Peyer's patch (tissue), 4 donors: ENCODE measurements at regions not wholly inside any gene's neighbourhood (a gene's known extent, or its start where the extent isn't known, plus 50 kb on each side); places are given as distances from the start of the nearest gene placed in this dataset.

Experiments used
- DNase-seq, 3 donors: peaks; one replicate each; pipeline ENCODE4 v3.0.0-alpha.2; 2017 to 2019
- H3K27ac ChIP-seq, 4 donors: fragments of 200-600 bp; sonication (generic); one replicate each; pipeline ENCODE4 v1.5.1; 2016 to 2019
- H3K27me3 ChIP-seq, 2 donors: fragments of 200-600 bp; sonication (generic); one replicate each; pipeline ENCODE4 v1.5.1; 2019
- H3K36me3 ChIP-seq, 3 donors: fragments of 200-600 bp; sonication (generic); one replicate each; pipeline ENCODE4 v1.5.1; 2016 to 2019
- H3K4me1 ChIP-seq, 4 donors: fragments of 200-600 bp; sonication (generic); one replicate each; pipeline ENCODE4 v1.5.1; 2016 to 2019
- H3K4me3 ChIP-seq, 4 donors: fragments of 200-600 bp; sonication (generic); 1 replicate in 3 of 4; 2 replicates in 1 of 4; pipeline ENCODE4 v1.5.1; 2016 to 2019; ENCODE audit warnings: mild to moderate bottlenecking in 1 of 4
- H3K9me3 ChIP-seq, 4 donors: fragments of 200-600 bp; sonication (generic); one replicate each; pipeline ENCODE4 v1.5.1; 2016 to 2019; ENCODE audit warnings: mild to moderate bottlenecking in 1 of 4
- POLR2A ChIP-seq, 2 donors: fragments of 450-650 bp; IDR thresholded peaks; one replicate each; pipeline ENCODE4 v1.5.1; 2017; ENCODE audit warnings: antibody characterized with exemption in 2 of 2, mild to moderate bottlenecking in 2 of 2, moderate library complexity in 2 of 2
- TF ChIP-seq, protein P1 (sequence below), 6 experiments: fragments of 450-650 bp in 4 of 6; fragments of 200-600 bp in 2 of 6; sonication (generic) in 1 of 6; IDR thresholded peaks; one replicate each; pipeline ENCODE4 v1.5.1; 2017 to 2019; ENCODE audit warnings: antibody characterized with exemption in 6 of 6, mild to moderate bottlenecking in 3 of 6, moderate library complexity in 1 of 6

DNA sequence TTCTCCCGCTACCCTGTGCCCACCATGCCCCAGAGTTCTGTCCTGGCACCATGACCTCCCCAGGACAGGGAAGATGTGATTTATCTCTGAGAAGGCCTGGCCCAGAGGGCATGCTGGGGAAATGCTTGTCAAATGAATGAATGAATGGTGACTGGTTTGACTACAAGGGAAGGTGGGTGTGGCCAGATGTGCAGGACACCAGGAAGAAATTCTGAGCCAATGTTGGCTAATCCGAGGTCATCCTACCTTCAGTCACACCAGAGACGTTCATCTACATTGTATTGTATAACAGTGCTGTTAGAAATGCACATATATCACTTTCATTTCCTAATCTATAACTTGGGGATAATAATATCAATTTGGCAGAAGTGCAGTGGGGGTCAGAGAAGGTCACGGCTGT lies 138.4 kb downstream of the FAM43A start:
- Histone ChIP-seq H3K36me3 (no peaks in the 10 kb centered on the region), H3K4me3 (no peak overlapping the region), H3K4me1 (no peaks in the 10 kb centered on the region), H3K27me3 (no peaks in the 10 kb centered on the region), H3K9me3 (no peaks in the 10 kb centered on the region), H3K27ac (no peak overlapping the region)
- DNase-seq: no peak
- TF ChIP-seq, protein P1, sequence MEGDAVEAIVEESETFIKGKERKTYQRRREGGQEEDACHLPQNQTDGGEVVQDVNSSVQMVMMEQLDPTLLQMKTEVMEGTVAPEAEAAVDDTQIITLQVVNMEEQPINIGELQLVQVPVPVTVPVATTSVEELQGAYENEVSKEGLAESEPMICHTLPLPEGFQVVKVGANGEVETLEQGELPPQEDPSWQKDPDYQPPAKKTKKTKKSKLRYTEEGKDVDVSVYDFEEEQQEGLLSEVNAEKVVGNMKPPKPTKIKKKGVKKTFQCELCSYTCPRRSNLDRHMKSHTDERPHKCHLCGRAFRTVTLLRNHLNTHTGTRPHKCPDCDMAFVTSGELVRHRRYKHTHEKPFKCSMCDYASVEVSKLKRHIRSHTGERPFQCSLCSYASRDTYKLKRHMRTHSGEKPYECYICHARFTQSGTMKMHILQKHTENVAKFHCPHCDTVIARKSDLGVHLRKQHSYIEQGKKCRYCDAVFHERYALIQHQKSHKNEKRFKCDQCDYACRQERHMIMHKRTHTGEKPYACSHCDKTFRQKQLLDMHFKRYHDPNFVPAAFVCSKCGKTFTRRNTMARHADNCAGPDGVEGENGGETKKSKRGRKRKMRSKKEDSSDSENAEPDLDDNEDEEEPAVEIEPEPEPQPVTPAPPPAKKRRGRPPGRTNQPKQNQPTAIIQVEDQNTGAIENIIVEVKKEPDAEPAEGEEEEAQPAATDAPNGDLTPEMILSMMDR (IDR thresholded peaks at IDR 0.05): no peak
- TF ChIP-seq POLR2A (IDR thresholded peaks at IDR 0.05): no peak

DNA sequence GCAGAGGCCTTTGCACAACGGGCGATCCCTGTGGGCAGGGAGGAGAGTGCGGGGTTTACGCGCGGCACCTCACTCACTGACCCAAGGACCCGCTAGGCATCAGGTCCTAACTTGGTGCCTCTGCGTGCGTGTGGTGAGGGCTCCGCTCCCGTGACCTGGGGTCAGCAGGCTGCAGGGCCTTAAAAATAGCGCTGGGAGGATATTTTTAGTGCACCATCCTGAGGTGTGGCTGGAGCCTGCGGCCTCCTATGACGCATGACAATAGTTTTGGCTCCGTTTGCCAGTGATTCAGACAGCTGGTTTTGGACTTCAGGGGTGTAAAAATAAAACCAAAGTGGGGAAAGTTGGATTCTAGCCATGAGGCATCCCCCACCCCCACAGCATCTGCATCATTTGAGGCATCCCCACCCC lies 139.0 kb downstream of the FAM43A start:
- Histone ChIP-seq H3K4me1 (no peaks in the 10 kb centered on the region), H3K27me3 (no peaks in the 10 kb centered on the region)
- no peak for TF ChIP-seq POLR2A (IDR thresholded peaks at IDR 0.05)
- TF ChIP-seq, protein P1 (IDR thresholded peaks at IDR 0.05): no peak

DNA sequence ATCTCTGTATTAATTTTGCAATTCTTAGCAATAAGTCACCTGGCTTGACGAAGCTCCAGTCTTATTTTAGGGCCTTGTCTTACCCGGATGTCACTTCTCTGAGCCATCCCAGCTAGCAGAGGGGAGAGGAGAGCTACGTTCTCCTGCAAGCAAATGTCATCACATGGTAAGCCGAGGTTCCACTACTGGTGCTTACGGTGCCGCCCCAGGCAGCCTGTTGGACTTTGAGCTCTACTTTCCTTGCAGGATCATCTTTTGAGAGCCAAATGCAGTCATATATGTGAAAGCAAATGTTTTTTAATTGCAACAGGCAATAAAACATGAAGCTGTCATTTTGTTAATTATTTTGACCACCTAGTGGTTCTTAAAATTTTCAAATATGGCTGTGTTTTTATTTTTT lies 140.9 kb downstream of the FAM43A start:
- no peaks in the 10 kb centered on the region for H3K27me3 ChIP-seq
- no peak for TF ChIP-seq POLR2A (IDR thresholded peaks at IDR 0.05)
- TF ChIP-seq, protein P1 (IDR thresholded peaks at IDR 0.05): no peak
- H3K36me3 ChIP-seq: no peaks in the 10 kb centered on the region
- H3K27ac ChIP-seq: no peak overlapping the region
- H3K9me3 ChIP-seq: no peaks in the 10 kb centered on the region
- no peaks in the 10 kb centered on the region for H3K4me1 ChIP-seq
- no peak overlapping the region for H3K4me3 ChIP-seq
- peak in 1 of 3 donors; percentile 63 for DNase-seq

More for the DNA sequence above, 139.0 kb downstream of the FAM43A start:
- Histone ChIP-seq H3K4me3 (no peak overlapping the region), H3K36me3 (no peaks in the 10 kb centered on the region), H3K27ac (no peak overlapping the region), H3K9me3 (no peaks in the 10 kb centered on the region)
- no peak for DNase-seq

DNA sequence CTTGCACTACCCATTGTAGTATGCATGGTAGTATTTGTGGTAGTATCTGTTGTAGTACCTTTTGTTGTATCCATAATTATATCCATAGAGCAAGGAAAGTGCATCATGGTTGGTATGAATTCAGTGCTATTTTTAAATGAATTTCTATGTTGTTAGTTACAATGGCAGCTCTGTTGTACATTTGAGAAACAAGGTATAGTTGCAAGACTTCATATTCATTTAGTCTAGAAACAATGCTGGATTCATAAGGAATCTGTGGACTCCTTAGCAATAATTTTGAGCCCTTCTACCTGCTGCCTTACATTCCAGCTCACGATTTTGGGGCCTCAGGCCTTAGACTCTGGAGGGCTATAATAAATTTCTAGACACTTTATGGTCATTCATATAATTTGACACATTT lies 141.8 kb downstream of the FAM43A start:
- Histone ChIP-seq H3K27me3 (no peaks in the 10 kb centered on the region), H3K4me3 (no peak overlapping the region), H3K4me1 (no peaks in the 10 kb centered on the region), H3K27ac (no peak overlapping the region), H3K36me3 (no peaks in the 10 kb centered on the region), H3K9me3 (no peaks in the 10 kb centered on the region)
- no peak for TF ChIP-seq POLR2A (IDR thresholded peaks at IDR 0.05)
- TF ChIP-seq, protein P1 (IDR thresholded peaks at IDR 0.05): no peak
- no peak for DNase-seq

DNA sequence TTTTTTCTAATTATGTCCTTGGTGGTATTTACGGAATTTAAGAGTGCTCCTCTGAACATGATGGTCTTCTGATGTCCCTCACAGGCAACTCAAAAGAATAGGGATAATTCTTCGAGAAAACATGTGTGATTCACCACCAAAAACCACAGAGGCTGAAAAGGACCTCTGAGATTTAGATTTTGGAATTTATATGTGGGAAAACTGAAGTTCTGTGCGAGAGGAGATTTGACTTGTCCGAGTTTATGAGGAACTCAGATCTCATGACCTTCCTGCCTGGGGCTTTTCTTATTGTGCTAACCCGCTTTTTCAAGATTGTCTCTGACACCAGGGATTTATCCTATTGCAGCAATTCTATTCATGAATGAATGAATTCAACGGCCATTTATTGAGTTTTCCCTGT lies 142.4 kb downstream of the FAM43A start:
- no peaks in the 10 kb centered on the region for H3K27me3 ChIP-seq
- no peak for TF ChIP-seq POLR2A (IDR thresholded peaks at IDR 0.05)
- TF ChIP-seq, protein P1 (IDR thresholded peaks at IDR 0.05): no peak
- no peak overlapping the region for H3K4me3 ChIP-seq
- no peaks in the 10 kb centered on the region for H3K9me3 ChIP-seq
- H3K36me3 ChIP-seq: no peaks in the 10 kb centered on the region
- H3K4me1 ChIP-seq: no peaks in the 10 kb centered on the region
- DNase-seq: no peak
- no peak overlapping the region for H3K27ac ChIP-seq

DNA sequence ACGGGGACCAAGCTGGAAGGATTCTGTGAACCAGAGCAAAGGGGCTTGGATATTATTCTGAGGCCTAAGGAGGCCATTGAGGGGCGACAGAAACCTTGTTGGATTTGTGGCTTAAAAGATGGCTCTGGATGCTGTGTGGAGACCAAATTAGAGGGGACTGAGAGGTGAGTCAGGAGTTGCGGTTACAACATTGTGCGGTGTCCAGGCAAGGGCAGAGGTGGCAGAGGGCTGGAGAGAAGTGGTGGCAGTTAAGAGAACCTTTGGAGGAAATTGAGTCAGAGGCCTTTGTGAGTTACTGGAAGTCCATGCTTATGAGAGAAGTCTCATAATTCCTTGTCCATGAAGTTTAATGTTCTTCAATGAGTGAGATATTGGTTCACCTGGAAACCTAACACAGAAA lies 143.2 kb downstream of the FAM43A start:
- Histone ChIP-seq H3K9me3 (no peaks in the 10 kb centered on the region), H3K27me3 (no peaks in the 10 kb centered on the region), H3K4me3 (no peak overlapping the region), H3K4me1 (no peaks in the 10 kb centered on the region), H3K27ac (no peak overlapping the region), H3K36me3 (no peaks in the 10 kb centered on the region)
- TF ChIP-seq POLR2A (IDR thresholded peaks at IDR 0.05): no peak
- TF ChIP-seq, protein P1 (IDR thresholded peaks at IDR 0.05): no peak
- DNase-seq: no peak
